Epidermal melanocyte (primary cell): ENCODE measurements at regions not wholly inside any gene's neighbourhood (a gene's known extent, or its start where the extent isn't known, plus 50 kb on each side); places are given as distances from the start of the nearest gene placed in this dataset.
A peak's percentile ranks its signal among the peaks of the same experiment; 100 is the strongest.

Experiments
- DNase-seq: peaks from one replicate; pipeline ENCODE4 v3.0.0; 2011; ENCODE audit warnings: low spot score; ENCODE audit not compliant: insufficient read length

DNA sequence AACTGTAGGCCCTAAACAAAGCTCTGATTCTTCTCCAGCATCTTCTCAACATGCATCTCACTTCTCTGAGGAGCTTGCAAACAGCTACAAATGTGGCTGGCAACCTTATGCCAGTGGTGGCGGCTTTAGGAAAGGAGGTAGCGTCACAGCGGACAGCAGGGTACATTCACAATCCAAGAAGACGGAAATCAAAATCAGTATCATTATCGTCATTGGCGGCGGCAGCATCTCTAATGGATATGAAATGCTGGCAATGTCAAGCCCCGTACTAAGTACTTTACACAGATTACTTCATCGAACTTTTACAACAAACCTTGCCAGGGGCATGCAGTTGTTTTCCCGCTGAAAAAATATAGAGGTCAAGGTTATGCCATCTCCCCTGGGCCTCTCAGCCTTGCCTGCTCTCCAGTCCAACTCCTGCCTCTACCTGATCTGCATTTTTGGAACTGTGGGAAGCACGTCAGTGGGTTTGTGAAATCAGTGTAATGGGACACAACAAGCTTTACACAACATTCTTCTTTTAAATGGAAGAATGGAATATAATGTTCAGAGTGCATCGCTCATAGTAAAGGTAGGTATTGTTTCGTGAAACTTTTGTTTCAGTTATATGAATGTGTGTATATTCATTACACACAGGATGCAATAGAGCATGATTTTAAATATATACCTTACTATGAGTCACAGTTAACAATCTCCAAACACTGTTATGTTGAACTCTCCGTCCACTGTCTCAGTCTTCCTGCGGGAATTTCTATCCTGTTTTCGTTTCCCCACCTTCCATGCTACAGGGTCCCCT is 152.9 kb downstream of the TTC32 start:
- DNase-seq = no peak

DNA sequence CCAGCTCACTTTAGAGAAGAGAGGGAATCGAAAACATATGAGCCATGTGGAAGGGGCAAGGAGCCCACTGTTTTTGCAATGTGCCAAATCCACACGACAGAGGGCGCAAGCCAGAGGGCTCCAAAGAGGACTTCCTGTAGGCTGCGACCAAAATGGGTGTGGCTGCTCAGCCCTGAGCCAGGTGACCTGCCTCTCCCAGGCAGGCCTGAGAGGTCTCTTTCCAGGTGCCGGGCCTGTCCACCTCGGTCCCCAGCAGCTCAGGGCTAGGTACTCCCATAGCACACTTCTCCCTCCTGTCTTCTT is 153.8 kb downstream of the TTC32 start:
- DNase-seq = no peak

GRCh38 chr2:19747310-19748072 is 154.3 kb downstream of the TTC32 start:
- no peak for DNase-seq

DNA sequence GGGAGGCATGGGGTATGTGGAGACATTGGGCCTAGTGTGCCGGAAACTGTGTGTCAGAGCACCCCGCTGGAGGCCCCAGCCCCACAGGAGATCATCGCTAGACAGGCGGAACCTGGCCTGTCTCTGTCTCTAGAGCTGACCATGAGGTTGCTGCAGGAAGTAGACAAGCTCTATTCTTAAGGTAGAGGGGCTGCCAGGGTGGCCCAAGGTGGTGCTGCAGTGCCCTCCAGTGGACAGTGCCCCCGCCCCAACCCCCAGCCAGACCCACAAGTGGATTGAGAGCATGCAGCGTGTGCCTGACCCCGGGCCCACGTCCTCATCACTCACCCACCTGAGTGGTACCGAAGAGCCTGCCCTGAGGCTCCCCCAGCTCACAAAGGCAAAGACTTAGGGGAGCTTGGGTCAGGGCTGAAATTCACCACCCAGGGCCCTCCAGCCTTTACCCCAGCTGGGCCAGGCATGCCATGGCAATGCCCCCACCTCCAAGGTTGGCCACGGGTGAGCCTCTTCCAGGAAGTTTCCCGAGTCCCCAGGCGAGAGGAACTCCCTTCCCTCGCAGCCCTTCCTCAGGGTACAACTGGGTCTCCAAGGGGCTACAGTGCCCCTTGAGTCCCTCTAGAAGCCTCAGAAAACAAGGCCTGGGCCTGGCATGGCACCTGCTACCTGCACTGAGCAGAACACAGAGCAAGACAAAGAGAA is 155.0 kb downstream of the TTC32 start:
- DNase-seq = no peak

DNA sequence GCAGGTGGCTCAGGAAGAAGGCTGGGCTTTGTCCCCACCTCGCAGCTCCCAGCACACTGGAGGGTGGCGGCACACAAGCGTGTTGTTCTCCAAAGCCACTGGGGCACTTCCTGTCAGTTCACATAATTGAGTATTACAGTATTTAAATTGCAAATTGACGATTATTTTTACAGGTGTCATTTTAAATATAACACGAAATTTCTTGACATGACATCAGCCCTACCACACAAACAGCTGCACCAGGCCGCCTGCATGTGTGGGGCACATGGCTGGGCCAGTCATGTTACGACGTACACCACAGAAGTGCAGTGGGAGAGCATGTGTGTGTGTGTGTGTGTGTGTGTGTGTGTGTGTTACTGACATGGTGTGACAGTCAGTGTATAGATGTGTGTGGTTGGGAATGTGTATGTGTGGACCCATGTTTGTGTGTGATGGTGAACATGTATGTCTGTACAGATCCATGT is 155.6 kb downstream of the TTC32 start:
- no peak for DNase-seq

- no peak for DNase-seq
Observed at GRCh38 chr2:19745318-19746136, 156.3 kb downstream of the TTC32 start.

GRCh38 chr2:19744456-19745199 is 157.2 kb downstream of the TTC32 start:
- DNase-seq = no peak

GRCh38 chr2:19743641-19744040 is 158.1 kb downstream of the TTC32 start:
- DNase-seq = no peak

GRCh38 chr2:19742872-19743271 is 158.9 kb downstream of the TTC32 start:
- no peak for DNase-seq

DNA sequence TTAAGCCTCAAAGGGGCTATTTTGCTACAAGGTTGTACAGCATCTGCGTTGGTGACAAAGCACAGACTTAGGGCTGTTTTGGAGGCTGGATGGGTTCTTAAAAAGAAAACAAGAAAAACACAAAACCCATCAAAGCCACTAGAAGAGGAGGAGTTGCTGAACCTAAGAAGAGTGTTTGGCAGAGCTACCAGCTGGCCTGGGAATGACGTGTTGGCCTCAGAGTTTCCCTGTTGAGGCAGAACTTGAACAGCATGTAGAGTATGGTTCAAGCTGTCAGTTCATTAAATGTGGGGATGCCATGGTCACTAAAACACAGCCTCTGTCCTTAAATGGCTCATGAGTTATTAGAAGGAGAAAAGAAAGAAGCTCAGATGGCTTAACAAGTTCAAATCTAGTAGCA is 162.5 kb downstream of the TTC32 start:
- no peak for DNase-seq

DNA sequence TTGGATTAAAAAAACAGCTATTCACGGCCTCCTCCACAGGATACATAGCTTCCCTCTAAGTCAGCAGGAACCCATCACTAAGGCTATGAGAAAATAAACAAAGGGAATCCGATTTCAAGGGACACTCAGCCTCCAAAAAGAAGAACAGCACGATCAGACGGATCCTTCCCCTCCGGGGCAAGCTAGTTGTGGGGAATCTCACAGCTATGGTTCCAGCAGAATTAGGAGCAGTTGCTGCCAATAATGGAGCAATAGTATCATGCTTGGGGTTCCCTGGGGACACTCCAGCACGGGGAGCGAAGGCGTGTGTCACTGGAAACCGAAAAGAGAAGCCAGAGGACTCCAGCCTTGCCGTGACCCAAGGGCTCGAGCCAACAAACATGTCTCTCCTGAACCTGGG is 163.1 kb downstream of the TTC32 start:
- peak; percentile 32 for DNase-seq

GRCh38 chr2:19736191-19736831 is 165.5 kb downstream of the TTC32 start:
- DNase-seq = no peak

GRCh38 chr2:19733951-19734425 is 167.8 kb downstream of the TTC32 start:
- DNase-seq = no peak

- DNase-seq = no peak
Observed at GRCh38 chr2:19733390-19733789, 168.4 kb downstream of the TTC32 start.

GRCh38 chr2:19732255-19732654 is 169.5 kb downstream of the TTC32 start:
- DNase-seq = no peak

- DNase-seq = no peak
Observed at GRCh38 chr2:19731515-19731914, 170.3 kb downstream of the TTC32 start.

DNA sequence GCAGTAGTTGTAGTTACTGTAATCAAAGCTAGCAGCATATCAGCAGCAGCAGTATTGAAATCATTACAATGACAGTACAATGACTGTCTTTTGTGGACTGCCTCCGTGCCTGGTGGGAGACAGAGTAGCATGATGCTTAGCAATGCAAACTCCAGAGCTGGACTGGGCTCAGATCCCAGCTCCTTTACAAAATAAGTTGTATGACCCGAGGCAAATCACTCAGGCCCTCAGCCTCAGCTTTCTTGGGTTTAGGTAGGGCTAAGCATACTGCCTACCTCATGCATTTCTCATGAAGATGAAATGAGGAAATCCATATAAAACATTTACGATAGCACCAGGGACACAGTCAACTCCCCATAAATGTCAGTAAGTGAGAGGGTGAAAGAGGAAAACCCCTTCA is 170.7 kb downstream of the TTC32 start:
- no peak for DNase-seq

DNA sequence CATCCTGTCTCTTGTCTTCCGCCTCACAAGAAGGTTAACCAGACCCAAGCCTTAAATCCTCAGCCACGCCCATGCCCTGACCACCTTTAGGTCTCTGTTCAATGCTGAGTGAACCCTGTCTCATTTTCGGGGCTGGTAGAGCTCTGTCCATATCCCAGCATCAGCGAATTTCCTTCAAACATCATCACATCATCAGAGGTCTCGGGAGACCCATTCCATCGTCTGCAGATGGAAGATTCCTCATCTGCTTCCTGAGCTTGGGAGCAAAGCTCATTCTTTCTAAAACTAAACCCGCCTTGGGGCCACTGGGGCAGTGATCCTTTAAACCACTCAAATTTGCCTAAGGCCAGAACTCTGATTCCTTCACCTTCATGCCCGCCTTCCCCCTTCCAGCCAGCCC is 173.7 kb downstream of the TTC32 start:
- DNase-seq = no peak

- DNase-seq = no peak
Observed at GRCh38 chr2:19725392-19725791, 176.4 kb downstream of the TTC32 start.

DNA sequence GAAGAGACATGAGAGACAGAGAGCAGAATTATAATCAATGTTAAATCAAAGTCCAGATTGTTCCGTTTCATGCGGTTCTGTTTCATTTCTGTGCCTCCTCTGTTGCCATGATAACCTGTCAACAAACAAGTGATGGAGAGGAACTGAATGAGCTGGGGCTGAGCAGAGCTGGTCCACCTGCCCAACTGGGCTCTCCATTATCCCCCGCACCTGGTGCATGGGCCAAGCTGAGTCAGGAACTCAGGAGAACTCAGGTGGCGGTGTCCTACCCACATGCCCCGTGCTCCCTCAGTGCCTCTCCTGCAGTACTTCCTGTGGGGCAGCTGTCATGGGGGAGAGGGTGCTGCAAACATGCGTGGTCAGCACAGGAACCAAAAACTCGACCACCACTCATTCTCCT is 178.8 kb downstream of the TTC32 start:
- no peak for DNase-seq
